WI38 (cell line): ENCODE measurements at regions not wholly inside any gene's neighbourhood (a gene's known extent, or its start where the extent isn't known, plus 50 kb on each side); places are given as distances from the start of the nearest gene placed in this dataset.

Experiments
- H3K4me3 ChIP-seq: 2 replicates; pipeline ENCODE4 v1.5.1; 2011; ENCODE audit warnings: low read depth, mild to moderate bottlenecking, control low read depth, low read length
- TF ChIP-seq, protein P1 (sequence below): IDR thresholded peaks from 2 replicates; pipeline ENCODE4 v1.5.1; 2012; ENCODE audit warnings: low read depth, mild to moderate bottlenecking, control low read depth, low read length

DNA sequence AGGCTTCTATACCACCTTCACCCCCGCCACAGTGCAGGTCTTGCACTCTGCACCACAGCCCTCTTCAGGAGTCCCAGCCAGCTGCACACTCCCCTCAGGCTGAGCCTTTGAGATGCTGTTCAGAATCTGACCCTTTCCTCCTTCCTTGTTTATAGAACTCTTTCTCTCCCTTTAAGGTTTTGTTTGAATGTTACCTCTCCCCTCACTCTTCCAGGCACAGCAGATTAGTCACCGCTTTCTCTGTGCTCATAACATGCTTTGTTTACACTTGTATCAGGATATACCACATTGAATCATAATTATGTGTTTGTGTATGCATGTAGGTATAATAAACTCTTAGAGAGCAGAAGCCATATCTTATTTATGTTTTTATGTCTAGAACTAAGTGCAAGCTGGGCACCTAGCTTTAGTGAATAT is 168.4 kb upstream of the BCL6 start:
- H3K4me3 ChIP-seq: no peak overlapping the region
- TF ChIP-seq, protein P1, sequence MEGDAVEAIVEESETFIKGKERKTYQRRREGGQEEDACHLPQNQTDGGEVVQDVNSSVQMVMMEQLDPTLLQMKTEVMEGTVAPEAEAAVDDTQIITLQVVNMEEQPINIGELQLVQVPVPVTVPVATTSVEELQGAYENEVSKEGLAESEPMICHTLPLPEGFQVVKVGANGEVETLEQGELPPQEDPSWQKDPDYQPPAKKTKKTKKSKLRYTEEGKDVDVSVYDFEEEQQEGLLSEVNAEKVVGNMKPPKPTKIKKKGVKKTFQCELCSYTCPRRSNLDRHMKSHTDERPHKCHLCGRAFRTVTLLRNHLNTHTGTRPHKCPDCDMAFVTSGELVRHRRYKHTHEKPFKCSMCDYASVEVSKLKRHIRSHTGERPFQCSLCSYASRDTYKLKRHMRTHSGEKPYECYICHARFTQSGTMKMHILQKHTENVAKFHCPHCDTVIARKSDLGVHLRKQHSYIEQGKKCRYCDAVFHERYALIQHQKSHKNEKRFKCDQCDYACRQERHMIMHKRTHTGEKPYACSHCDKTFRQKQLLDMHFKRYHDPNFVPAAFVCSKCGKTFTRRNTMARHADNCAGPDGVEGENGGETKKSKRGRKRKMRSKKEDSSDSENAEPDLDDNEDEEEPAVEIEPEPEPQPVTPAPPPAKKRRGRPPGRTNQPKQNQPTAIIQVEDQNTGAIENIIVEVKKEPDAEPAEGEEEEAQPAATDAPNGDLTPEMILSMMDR: no peak

DNA sequence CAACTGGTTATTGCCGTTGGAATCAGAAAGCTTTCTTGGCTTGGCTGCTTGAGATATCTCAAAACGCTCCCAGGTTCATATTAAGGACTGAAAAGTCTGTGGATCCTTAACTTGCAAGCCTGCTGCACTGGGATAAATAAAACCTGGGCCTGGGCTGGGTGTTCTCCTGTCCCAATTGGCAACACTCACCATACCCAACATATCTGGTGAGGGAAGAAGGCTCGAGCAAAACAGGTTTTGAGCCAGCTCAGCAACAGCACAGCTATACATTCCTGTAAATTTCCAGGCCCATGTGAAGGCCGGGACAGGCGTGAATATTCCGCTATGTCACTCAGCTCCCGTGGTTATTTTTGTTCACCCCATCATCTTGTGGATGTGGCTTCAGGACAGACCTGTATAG is 169.0 kb upstream of the BCL6 start:
- TF ChIP-seq, protein P1: no peak
- H3K4me3 ChIP-seq: no peak overlapping the region

DNA sequence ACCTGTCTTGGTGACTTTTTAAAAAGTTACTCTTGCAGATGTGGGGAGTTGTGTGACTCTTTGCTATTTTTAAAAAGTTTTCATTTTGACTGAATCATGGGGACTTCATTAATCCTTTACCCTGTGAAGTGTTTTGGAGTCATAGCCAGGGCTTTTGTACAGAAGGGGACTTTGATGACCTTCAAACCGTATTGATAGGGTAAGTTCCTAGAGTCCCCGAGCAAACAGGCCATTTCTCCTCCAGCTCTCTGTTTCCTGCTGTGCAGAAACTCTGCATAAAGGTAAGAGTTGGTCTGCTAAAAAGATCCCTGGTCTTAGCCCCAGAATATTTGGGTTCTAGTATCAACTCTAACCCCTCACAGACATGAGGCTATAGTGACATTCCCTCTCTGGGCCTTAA is 170.8 kb upstream of the BCL6 start:
- TF ChIP-seq, protein P1: no peak
- no peak overlapping the region for H3K4me3 ChIP-seq

DNA sequence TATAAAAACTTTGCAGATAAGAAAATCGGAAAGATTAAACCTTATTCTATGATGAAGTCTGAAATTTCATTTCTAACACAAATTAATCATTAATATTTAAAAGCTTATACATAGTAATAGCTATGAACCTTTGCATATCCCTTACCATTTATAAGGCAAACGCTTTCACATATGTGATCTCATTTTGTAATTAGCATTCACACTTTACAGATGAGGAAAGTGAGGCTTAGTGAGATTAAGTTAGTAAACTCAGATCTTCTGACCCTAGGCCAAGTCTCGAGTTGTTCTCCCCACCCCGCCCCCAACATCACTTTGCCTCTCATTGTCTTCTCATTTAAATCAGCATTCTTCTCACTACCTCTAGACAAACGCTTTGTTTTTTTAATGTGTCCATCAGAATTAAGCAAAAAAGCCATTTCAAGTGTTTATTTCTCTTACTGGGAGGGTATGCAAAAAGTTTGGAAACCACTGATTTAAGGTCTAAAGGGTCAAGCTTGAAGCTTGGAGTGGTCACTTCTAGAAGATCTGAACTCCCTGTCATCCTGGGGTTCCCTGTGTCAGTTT is 172.9 kb upstream of the BCL6 start:
- TF ChIP-seq, protein P1: no peak
- H3K4me3 ChIP-seq: no peak overlapping the region

DNA sequence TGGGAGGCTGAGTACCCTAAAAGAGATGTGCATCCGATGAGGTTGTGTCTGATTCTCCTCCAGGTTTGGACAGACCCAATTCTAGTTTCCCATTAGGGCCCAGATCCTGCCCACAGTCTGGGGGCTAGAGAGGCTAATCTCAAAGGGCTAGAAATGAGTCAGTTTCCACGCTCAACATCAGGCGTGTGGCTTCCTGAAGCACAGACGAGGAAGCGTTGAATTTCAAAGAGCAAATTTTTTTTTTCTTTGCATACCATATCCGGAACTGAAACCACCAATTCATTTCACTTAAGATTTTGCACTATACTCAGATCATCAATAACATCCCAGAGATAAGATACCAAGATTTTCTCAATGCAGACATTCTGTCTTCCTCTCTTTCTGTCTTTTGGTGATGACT is 173.8 kb upstream of the BCL6 start:
- TF ChIP-seq, protein P1: no peak
- no peak overlapping the region for H3K4me3 ChIP-seq

DNA sequence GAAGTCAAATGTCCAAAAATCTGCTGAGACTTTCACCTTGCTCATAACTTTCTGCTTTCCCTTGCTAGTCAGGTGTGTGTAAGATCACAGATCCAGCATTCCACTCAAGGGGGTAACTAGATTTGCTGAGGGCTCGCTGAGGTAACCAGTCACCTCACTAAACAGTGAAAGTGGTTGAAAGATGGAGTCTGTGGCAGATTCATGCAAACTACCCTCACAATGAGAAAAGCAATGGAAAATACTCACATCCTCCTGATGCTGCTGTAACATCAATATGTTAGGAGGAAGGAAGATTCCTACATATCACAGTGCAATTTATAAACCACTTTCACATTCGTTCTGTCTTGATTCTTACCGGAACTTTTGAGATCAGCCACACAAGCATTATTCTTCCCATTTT is 174.3 kb upstream of the BCL6 start:
- H3K4me3 ChIP-seq: no peak overlapping the region
- TF ChIP-seq, protein P1: no peak

DNA sequence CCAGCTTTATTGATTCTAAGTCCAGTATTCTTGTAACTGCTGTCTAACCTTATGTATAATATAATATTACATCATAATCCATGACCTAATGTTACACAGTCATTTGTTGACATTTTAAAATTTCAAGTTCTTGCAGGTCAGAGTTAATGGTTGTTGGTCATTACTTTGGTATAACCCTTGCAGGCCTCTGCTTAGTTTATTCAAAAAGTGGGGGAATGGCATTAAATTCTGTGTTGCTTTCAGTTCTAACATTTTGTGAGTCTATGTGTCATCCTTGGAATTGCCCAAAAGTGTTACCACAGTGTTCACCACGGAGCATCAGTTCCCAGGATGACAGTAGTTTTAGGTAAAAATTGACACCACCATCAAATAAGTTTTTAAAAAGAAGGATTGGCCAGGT is 174.8 kb upstream of the BCL6 start:
- H3K4me3 ChIP-seq: no peak overlapping the region
- TF ChIP-seq, protein P1: no peak
